Epithelial cell of prostate (primary cell): ENCODE measurements at regions not wholly inside any gene's neighbourhood (a gene's known extent, or its start where the extent isn't known, plus 50 kb on each side); places are given as distances from the start of the nearest gene placed in this dataset.
A peak's percentile ranks its signal among the peaks of the same experiment; 100 is the strongest.

Experiments
- DNase-seq: peaks from one replicate; pipeline ENCODE4 v3.0.0-alpha.2; 2011; ENCODE audit warnings: low read depth, low spot score
- H3K27ac ChIP-seq: fragments of 450-650 bp; 2 replicates; pipeline ENCODE4 v1.5.1; 2017; ENCODE audit warnings: mild to moderate bottlenecking

DNA sequence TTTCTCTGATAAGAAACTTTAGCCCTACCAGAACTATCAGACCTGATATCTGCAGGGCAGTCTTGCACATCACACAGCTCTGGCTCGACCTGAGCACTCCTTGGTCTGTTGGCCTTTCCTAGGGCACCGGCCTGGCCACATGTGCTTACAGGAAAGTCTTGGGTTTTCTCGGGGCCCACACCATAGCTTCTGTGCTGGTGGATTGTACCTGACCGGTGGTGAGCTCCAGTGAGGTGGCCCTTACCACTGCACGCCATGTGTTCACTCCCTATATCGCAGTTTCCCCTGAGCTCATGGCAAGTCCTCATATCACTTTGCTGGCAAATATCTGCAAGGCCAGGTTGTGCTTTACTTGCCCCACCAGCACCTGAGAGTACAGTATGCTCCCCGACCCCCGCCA is 2637.4 kb downstream of the ARAP2 start:
- DNase-seq = no peak
- no peak overlapping the region for H3K27ac ChIP-seq

DNA sequence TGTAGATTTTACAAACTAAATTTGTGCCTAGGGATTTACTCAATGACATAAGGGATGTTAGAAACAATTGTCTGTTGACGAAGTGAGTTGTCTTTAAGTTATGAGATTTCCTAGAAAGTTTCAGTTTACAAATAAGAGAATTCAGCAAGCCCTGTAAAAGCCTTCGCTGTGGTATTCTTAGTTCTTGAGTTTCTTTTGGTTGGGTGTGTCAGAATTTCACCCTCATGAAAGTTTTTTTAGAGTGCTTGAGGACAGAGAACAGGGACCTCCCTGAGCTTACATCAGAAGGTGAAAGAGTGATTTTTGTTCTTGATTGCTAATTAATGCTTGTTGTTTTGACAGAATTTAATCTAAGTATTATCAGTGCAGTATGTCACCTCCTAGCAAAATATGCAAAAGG is 2628.2 kb downstream of the ARAP2 start:
- H3K27ac ChIP-seq = no peak overlapping the region
- DNase-seq = no peak

DNA sequence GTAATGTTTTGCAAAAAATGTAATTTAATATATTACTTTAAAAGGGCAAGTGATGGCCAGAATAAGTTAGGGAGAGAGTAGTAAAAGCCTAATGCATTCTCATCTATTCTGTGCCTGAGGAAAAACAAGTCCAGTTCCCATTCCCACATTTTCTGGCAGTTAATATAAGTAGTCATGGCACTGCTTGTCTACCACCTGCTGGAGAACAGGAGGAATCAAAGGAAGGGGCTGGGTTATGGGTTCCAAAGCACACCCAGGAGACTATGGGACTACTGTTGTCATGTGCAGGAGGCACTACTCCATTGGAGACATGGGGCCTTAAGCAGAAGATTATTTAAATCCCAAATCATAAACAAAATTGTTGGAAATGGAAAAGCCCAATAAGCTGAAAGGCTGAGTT is 2618.6 kb downstream of the ARAP2 start:
- H3K27ac ChIP-seq = no peak overlapping the region

DNA sequence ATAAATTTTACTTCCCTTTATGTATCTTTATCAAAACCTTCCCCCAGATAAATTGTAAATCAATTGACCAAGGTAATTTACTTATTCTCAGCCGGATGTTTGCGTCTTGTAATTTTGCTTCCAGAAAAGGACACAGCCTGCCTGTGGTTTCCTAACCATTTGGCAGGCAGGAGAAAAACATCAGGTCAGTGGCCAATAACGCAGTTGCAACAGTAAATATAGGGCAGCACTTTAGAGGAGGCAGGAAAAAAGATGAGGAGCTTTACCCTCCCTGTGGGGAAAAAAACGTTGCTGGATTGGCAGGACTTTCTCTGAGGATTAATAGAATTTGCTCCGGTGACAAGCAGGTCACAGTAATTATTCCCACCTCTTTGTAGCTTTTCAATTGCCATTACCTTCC is 2618.1 kb downstream of the ARAP2 start:
- H3K27ac ChIP-seq = no peak overlapping the region
- no peak for DNase-seq

More for the DNA sequence above, 2618.6 kb downstream of the ARAP2 start:
- DNase-seq = no peak

DNA sequence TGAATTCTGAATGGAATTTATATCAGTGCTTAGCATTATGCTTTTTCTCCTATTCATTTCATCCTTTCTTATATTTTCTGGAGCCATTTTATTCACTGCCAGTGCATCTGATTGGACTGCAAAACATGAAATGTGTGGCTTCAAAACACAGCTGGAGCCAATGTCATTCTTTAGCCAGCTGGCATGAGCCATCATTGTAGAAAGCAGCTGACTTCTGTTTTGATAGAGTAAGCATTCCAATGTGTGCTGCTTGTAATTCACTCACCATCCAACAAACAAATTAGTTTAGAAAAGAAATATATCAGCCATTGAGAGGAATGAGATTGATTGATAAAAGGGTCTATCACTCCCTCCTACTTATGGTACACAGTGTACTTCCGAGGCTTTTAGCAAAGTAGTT is 2616.0 kb downstream of the ARAP2 start:
- H3K27ac ChIP-seq = no peak overlapping the region
- DNase-seq = no peak

DNA sequence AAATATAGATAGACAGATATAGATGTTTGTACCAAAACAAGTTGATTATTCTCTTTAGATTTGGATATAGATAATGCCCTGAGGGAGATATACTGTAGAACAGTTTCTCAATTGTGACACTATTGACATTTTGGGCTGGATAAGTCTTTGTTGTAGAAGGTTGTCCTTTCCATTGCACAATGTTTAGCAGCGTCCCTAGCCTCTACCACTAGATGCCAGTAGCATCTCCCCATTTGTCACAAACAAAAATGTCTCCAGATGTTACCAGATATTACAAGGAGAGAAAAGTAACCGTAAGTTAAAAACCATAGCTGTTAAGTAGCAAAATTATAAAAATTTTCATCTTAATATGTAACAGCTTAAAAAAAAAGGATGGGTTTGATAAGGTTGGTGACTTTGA is 2595.3 kb downstream of the ARAP2 start:
- no peak for DNase-seq

DNA sequence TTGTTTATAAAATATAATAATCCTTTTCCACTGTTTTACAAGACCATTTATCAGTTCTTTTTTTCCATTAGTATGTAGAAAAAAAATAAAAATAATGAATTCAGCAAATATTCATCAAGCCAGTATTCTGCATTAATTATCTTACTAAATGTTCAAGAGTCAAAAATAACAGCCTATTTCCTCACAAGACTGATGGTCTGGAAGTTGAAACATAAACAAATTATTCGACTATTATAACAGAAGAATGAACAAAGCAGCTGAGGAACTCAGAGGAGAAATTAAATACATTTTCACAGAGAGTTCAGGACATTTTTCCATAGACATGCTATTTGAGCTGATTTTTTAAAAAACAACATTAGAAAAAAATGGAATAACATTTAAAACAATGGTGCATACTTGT is 2594.8 kb downstream of the ARAP2 start:
- DNase-seq = no peak
- no peak overlapping the region for H3K27ac ChIP-seq

More for the DNA sequence above, 2595.3 kb downstream of the ARAP2 start:
- H3K27ac ChIP-seq = no peak overlapping the region

DNA sequence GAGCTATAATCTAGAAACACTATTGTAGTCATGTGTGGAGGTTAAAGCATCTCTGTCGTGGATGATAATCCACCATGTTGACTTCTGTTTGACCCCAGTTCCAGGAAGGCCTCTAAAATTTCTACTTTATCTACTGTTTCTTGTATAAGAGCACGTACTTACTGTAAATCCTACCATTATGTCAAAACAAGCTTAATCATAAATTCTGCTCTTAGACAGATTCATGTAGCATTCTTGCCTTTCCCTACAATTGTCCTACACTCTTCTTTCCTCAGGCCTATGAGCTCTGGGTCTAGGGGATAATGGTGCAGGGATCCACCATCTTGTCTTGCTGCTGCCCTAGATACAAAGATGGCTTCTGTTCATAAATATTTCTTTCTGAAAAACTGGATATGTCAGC is 2594.3 kb downstream of the ARAP2 start:
- no peak overlapping the region for H3K27ac ChIP-seq
- DNase-seq = no peak

DNA sequence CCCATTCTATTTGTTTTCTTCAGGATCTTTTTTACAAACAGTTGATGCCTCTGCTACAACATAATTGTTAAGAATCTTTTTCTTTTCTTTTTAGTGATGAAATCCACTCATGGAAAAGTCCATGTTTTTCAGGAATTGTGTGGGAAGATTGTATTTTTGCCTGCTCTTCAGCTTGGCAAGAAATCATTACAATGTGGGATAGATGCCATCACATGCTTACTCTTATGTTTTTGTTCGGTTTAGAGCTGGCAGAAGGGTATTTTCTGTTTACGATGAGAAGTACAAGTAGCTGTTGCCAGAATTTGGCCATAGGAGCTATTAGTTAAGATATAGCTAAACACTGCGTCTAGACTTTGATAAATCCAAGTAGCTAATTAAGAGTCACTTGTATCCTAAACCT is 2585.3 kb downstream of the ARAP2 start:
- no peak overlapping the region for H3K27ac ChIP-seq
- no peak for DNase-seq

DNA sequence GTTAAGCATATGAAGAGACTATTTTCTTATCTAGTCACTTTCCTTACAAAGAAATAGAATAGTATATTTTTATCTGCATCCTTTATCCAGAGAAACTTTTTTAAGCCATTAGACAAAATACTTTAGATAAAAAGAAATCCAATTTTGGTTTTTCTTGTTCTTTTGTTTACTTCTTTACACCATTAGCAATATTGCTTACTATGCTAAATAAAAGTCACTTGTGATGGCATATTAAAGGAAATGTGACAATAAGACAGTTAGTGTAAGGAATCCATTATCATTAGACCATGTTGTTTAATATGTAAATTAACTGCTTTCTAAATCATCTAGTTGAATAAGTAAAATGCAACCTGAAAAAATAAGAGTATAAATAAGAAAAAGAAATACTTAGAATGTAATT is 2582.7 kb downstream of the ARAP2 start:
- no peak overlapping the region for H3K27ac ChIP-seq
- DNase-seq = no peak

DNA sequence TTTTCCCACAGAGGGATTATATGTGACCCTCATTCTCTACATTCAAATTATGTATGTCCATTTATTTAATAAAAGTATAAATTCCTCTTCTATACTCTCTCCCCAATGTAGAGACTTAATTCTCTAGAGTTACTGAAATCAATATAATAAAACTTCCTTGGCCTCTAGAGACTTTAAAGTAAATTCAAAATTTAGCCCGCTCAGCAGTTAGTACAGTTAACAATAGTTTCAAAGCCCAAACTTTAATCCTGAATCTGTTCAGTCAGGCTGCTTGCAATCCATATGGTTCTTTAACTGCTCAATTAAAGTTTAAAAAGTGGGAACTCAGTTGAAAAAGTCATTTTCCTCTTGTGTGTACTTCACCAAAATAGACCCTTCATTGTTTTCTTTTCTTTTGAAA is 2558.4 kb downstream of the ARAP2 start:
- DNase-seq = no peak
- H3K27ac ChIP-seq = no peak overlapping the region

DNA sequence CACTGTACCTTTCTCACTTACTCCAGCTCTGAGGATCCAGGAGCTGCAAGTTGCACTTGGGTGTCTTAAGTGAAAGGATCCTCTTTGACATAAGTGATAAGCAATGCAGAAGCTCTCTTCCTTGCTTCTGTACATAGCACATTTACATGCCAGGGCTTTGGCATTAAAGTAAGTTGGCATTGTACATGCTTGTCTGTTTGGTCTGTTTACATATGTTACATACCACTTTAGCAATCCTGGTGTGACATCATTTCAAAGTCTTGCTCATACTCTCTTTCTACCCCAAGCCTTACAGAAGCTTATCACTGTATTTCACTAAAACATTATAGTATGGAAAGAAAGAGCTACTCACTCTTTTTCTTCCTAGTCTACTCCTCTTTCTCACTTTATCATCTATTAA is 2548.3 kb downstream of the ARAP2 start:
- H3K27ac ChIP-seq = no peak overlapping the region
- DNase-seq = peak; percentile 18

DNA sequence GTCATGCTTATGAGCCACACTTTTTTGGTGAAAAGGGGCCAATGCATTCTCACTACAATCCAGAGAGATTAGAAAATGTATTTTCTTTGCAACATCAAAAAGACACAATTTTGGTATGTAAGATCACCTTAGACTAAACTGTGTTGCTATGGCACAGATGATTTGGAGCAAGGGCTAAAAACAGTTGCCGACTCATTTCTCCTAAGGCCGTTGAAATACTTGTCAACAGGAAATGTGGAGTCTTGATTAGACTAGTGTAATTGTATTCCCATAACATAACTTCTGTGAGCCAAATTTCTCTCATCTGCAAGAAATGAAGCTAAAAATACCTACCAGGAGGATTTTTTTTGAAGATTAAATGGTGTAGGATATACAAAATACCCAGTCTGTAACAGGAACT is 2547.7 kb downstream of the ARAP2 start:
- DNase-seq = no peak
- H3K27ac ChIP-seq = no peak overlapping the region

DNA sequence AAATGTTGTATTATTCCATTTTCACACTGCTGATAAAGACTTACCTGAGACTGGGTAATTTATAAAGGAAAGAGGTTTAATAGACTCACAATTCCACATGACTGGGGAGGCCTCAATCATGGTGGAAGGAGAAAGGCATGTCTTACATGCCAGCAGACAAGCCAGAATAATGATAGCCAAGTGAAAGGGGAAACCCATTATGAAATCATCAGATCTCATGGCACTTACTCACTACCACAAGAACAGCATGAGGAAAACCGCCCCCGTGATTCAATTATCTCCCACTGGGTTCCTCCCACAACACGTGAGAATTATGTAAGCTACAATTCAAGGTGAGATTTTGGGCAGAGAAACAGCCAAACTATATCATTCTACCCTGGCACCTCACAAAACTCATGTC is 2535.1 kb downstream of the ARAP2 start:
- H3K27ac ChIP-seq = no peak overlapping the region
- peak; percentile 49 for DNase-seq

DNA sequence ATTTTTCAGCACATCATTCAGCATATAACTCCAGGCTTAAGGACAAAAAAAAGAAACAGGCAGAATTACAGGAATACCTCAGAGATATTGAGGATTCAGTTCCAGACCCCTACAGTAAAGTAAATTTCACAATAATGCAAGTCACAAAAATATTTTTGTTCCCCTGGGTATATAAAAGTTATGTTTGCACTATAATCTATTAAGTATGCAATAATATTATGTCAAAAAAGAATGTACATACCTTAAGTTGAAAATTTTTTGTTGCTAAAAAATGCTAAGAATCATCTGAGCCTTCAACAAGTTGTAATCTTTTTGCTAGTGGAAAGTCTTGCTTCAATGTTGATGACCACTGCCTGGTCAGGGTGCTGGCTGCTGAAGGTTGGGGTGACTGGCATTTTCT is 2532.5 kb downstream of the ARAP2 start:
- no peak overlapping the region for H3K27ac ChIP-seq
- no peak for DNase-seq

DNA sequence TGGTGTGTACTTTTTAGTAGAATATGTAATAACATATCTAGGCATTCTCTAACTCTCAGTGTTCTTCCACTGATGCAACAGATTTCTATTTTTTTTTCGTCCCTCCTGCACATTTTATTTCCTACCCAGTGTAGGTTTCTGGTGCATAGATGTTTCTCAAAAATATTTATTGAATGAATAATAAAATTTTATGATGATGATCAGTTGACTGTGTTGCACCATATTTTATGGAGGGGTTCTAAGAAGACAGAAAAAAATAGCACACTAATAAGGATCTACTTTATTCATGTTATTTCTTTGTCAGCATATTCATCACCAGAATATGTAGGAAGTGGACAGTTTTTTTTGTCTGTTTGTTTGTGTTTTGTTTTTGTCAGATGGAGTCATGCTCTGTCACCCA is 2529.3 kb downstream of the ARAP2 start:
- DNase-seq = no peak
- H3K27ac ChIP-seq = no peak overlapping the region

DNA sequence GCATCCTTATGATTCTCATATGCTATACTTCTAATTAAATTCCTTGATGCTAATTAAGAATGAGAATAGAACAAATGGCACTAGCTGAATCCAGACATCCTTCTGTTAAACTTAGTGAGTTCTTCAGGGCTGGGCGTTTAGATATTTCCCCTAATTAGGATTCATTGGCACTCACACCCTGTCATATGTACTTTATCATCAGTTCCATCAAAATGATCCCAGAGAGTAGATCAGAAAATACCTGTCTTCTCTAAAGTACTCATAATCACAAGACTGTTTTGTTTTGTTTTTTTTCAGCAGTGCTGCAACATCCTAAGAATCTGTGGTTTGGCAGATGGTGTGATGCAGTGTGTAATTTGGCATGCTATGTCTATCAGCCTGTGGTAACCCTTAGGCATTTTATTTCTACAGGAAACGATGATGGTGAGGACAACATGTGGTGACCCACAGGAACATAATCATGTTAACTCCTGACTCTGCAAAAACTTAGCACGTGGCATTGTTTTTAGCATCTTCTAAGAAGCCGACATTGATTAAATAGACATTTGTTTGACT is 2528.4 kb downstream of the ARAP2 start:
- no peak overlapping the region for H3K27ac ChIP-seq
- peak; percentile 77 for DNase-seq

DNA sequence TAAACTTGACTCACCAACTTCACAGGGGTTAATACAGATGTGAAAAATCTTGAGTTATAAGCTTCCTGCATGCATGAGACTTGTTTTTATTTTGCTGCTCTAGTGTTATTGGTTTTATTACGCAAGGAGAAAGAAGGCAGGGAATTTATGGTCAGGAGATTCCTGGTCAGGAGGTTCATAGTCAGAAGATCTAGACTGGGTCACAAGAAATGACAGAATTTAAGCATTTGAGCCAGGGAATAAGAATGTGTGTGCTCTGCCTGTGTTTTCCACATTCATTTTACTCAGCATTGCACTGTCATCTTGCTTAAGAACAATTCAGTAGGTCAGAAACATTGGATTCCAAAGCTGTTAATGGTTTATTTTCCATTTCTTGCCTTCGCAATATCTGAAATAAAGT is 2522.1 kb downstream of the ARAP2 start:
- H3K27ac ChIP-seq = no peak overlapping the region
- no peak for DNase-seq

DNA sequence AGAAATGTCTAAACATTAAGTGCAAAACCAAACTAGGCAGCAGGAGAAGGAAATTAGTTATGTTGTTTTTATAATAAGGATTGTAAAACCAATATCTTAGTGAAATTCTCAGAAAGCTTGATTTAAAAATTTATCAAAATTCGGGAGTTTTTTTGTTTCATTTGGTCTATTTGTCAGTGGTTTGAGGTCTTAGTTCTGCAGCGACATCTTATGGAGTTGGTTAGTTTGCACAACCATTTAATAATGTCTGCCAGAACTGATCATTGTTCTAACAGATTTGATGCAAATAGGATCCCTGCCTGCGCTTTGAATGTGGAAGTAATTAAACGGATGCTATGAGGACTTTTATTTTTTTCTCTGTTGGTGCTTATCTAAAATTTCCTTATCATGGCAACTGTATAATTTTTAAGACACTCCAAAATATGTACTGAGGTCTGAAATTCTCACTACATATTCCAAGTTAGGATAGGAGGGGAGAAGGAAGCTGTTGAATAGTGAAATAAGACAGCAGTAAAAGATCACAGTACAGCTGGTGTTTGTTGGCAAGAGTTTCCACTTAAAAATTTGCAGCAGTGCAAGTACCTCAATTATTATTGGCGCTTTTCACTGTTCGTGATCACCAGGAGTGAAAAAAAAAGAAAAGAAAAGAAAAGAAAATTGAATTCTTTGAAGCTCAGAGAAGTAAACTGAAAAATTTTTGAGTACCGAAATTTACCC is 2521.4 kb downstream of the ARAP2 start:
- H3K27ac ChIP-seq = no peak overlapping the region
- no peak for DNase-seq

DNA sequence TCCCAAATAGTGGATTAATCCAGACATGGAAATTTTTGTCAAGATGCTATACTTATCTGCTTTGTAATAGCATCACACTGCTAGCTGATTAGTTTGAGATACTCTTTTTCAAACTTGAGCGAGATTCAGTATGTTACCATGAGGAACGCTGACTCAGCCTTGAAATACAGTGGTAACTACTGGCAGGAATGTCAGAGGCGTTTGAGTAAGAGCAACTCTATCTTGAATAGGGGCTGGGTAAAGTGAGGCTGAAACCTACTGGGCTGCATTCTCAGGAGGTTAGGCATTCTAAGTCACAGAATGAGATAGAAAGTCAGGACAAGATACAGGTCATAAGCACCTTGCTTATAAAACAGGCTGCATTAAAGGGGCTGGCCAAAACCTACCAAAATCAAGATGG is 2519.6 kb downstream of the ARAP2 start:
- no peak for DNase-seq
- H3K27ac ChIP-seq = no peak overlapping the region

DNA sequence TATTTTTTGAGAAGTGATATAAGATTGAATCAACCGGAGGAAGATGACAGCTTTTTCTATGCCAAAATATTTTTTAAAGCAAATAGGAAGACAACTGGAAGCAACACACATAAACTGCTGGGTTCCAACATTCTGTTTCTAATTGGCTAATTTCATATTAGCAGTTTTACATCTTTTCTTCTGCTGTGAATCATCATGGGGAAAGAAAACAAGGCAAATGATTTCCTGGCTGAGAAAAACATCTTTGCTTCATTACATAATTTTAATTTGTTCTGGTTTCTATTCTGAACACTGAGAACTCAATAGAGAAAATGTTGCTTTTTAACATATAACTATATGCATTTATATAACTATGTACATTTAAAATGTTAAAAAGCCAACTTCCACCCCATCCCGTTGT is 2518.5 kb downstream of the ARAP2 start:
- no peak overlapping the region for H3K27ac ChIP-seq
- DNase-seq = no peak

DNA sequence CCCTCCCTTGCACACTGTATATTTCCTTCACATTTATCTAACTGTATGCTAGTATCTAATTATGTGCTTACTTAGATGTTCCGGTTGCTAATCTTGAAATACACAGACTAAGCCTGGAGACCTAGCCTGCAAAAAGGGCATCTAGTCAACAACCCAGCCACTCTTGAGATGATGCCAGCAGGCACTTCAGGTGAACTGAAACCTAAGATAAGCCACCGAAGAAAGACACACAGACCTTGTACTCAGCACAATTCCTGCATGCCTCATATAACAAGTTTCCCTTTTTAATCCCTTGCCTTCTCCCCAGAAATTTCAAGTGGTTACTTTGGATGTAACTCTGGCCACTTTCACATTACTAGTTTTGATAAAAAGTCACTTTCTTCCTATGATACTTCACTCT is 2506.6 kb downstream of the ARAP2 start:
- no peak overlapping the region for H3K27ac ChIP-seq
- DNase-seq = no peak
